IPS-18c (cell line): ENCODE measurements at regions not wholly inside any gene's neighbourhood (a gene's known extent, or its start where the extent isn't known, plus 50 kb on each side); places are given as distances from the start of the nearest gene placed in this dataset.
"Not testable (repeated sequence)": the region's sequence is repeated elsewhere in the genome, so short reads cannot be mapped to it uniquely, and the experiment has no call there.

Experiments
- H3K4me3 ChIP-seq: 2 replicates; pipeline ENCODE4 v1.7.0; 2013; ENCODE audit warnings: low read depth, mild to moderate bottlenecking, low read length, moderate library complexity; ENCODE audit not compliant: insufficient read depth
- H3K9me3 ChIP-seq: one replicate; pipeline ENCODE4 v1.6.1; 2013; ENCODE audit warnings: mild to moderate bottlenecking, low read length, moderate library complexity; ENCODE audit not compliant: control insufficient read depth, insufficient read depth

GRCh38 chr5:162209005-162209605, 141.5 kb downstream of the GABRG2 start:
- Histone ChIP-seq H3K4me3 (no peak overlapping the region), H3K9me3 (no peaks in the 10 kb centered on the region)

- Histone ChIP-seq H3K4me3 (no peak overlapping the region), H3K9me3 (no peaks in the 10 kb centered on the region)
Measured at GRCh38 chr5:162214551-162214950, 147.0 kb downstream of the GABRG2 start.

GRCh38 chr5:162217037-162217436, 149.5 kb downstream of the GABRG2 start:
- Histone ChIP-seq H3K9me3 (no peaks in the 10 kb centered on the region), H3K4me3 (no peak overlapping the region)

GRCh38 chr5:162221910-162222309, 154.3 kb downstream of the GABRG2 start:
- no peak overlapping the region for H3K4me3 ChIP-seq
- H3K9me3 ChIP-seq: no peaks in the 10 kb centered on the region

GRCh38 chr5:162227075-162227474, 159.5 kb downstream of the GABRG2 start:
- H3K4me3 ChIP-seq: no peak overlapping the region
- no peaks in the 10 kb centered on the region for H3K9me3 ChIP-seq

- H3K9me3 ChIP-seq: peaks cover 3% of the 10 kb centered on the region
- H3K4me3 ChIP-seq: no peak overlapping the region
Measured at GRCh38 chr5:162230348-162230747, 162.8 kb downstream of the GABRG2 start.

- Histone ChIP-seq H3K9me3 (peaks cover 3% of the 10 kb centered on the region), H3K4me3 (no peak overlapping the region)
Measured at GRCh38 chr5:162231522-162231921, 163.9 kb downstream of the GABRG2 start.

GRCh38 chr5:162240734-162241133, 173.2 kb downstream of the GABRG2 start:
- no peak overlapping the region for H3K4me3 ChIP-seq
- no peaks in the 10 kb centered on the region for H3K9me3 ChIP-seq

- no peak overlapping the region for H3K4me3 ChIP-seq
- no peaks in the 10 kb centered on the region for H3K9me3 ChIP-seq
Measured at GRCh38 chr5:162242416-162242815, 174.8 kb downstream of the GABRG2 start.

- H3K9me3 ChIP-seq: no peaks in the 10 kb centered on the region
Measured at GRCh38 chr5:162243651-162244050, 176.1 kb downstream of the GABRG2 start.

GRCh38 chr5:162248107-162248713, 180.6 kb downstream of the GABRG2 start:
- Histone ChIP-seq H3K9me3 (no peaks in the 10 kb centered on the region), H3K4me3 (no peak overlapping the region)

More at GRCh38 chr5:162243651-162244050, 176.1 kb downstream of the GABRG2 start:
- H3K4me3 ChIP-seq: no peak overlapping the region

GRCh38 chr5:162256711-162257110, 189.1 kb downstream of the GABRG2 start:
- no peak overlapping the region for H3K4me3 ChIP-seq
- no peaks in the 10 kb centered on the region for H3K9me3 ChIP-seq

- peaks cover 2% of the 10 kb centered on the region for H3K9me3 ChIP-seq
- no peak overlapping the region for H3K4me3 ChIP-seq
Measured at GRCh38 chr5:162268694-162269481, 201.3 kb downstream of the GABRG2 start.

- peaks cover 2% of the 10 kb centered on the region for H3K9me3 ChIP-seq
- H3K4me3 ChIP-seq: no peak overlapping the region
Measured at GRCh38 chr5:162272417-162272816, 204.8 kb downstream of the GABRG2 start.

GRCh38 chr5:162274679-162275078, 207.1 kb downstream of the GABRG2 start:
- Histone ChIP-seq H3K4me3 (no peak overlapping the region), H3K9me3 (no peaks in the 10 kb centered on the region)

- H3K4me3 ChIP-seq, H3K9me3 ChIP-seq: not testable (repeated sequence)
Measured at GRCh38 chr5:162275387-162275786, 207.8 kb downstream of the GABRG2 start.

- no peaks in the 10 kb centered on the region for H3K9me3 ChIP-seq
Measured at GRCh38 chr5:162282191-162282590, 214.6 kb downstream of the GABRG2 start.

GRCh38 chr5:162283609-162284008, 216.0 kb downstream of the GABRG2 start:
- Histone ChIP-seq H3K9me3 (no peaks in the 10 kb centered on the region), H3K4me3 (no peak overlapping the region)

More at GRCh38 chr5:162282191-162282590, 214.6 kb downstream of the GABRG2 start:
- no peak overlapping the region for H3K4me3 ChIP-seq
